ENCODE measurements at regions not wholly inside any gene's neighbourhood (a gene's known extent, or its start where the extent isn't known, plus 50 kb on each side); places are given as distances from the start of the nearest gene placed in this dataset.

DNA sequence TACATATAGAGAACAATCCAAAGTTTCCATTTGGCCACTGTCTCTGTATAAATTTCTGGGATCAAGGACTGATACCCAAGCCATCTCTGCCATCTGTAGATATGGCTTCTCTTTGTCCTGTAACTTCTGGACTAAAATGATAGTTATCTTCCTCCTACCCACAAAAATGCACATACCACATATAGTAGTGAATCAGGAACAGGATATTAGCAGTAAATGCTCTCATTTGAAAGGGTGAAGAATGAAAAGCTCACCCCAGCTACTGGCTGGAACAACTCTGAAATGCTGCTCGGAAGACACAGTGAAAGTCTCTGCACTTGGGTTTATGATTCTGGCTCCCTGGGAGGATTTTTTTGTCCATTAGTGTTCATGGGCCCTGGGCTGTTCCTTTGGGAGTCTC, 856.4 kb upstream of the LRRC4C start:
- Histone ChIP-seq H3K27ac (no peak overlapping the region), H3K4me3 (no peak overlapping the region), H3K4me1 (no peaks in the 10 kb centered on the region), H3K27me3 (no peaks in the 10 kb centered on the region), H3K9me3 (no peaks in the 10 kb centered on the region), H3K36me3 (no peaks in the 10 kb centered on the region)
- no peak for ATAC-seq
- TF ChIP-seq, protein P1, sequence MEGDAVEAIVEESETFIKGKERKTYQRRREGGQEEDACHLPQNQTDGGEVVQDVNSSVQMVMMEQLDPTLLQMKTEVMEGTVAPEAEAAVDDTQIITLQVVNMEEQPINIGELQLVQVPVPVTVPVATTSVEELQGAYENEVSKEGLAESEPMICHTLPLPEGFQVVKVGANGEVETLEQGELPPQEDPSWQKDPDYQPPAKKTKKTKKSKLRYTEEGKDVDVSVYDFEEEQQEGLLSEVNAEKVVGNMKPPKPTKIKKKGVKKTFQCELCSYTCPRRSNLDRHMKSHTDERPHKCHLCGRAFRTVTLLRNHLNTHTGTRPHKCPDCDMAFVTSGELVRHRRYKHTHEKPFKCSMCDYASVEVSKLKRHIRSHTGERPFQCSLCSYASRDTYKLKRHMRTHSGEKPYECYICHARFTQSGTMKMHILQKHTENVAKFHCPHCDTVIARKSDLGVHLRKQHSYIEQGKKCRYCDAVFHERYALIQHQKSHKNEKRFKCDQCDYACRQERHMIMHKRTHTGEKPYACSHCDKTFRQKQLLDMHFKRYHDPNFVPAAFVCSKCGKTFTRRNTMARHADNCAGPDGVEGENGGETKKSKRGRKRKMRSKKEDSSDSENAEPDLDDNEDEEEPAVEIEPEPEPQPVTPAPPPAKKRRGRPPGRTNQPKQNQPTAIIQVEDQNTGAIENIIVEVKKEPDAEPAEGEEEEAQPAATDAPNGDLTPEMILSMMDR (IDR thresholded peaks at IDR 0.05), result no peak
- TF ChIP-seq POLR2AphosphoS5 (IDR thresholded peaks at IDR 0.05) (no peak), POLR2A (IDR thresholded peaks at IDR 0.05) (no peak), EP300 (IDR thresholded peaks at IDR 0.05) (no peak)
- 79 to 80% methylated on average over 1 of the region's 1 CpG for WGBS, 2 donors (ENCODE audit: low coverage in 1 of 2)

DNA sequence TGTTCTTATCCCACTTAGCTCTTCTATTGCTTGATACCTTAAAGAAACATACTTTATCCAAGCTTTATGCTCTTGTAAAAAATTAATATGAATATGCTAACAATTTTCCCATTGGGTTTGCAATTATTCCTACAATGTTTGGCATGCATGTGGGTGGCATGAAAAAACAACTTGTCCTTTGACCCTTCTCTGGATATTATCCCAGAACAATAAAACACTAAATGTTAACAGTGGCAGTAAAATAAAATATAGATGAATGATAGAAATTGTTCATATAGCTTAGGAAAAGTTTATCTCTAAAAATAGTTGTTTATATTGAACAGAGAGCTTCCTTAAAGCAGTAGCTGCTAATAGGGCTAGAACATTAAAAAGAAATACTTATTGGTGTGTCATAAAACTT, 860.5 kb upstream of the LRRC4C start:
- Histone ChIP-seq H3K27ac (no peak overlapping the region), H3K36me3 (no peaks in the 10 kb centered on the region), H3K4me1 (no peaks in the 10 kb centered on the region), H3K9me3 (no peaks in the 10 kb centered on the region), H3K4me3 (no peak overlapping the region), H3K27me3 (no peaks in the 10 kb centered on the region)
- no peak for ATAC-seq
- TF ChIP-seq POLR2AphosphoS5 (IDR thresholded peaks at IDR 0.05) (no peak), EP300 (IDR thresholded peaks at IDR 0.05) (no peak), POLR2A (IDR thresholded peaks at IDR 0.05) (no peak)
- TF ChIP-seq, protein P1 (IDR thresholded peaks at IDR 0.05), result no peak

DNA sequence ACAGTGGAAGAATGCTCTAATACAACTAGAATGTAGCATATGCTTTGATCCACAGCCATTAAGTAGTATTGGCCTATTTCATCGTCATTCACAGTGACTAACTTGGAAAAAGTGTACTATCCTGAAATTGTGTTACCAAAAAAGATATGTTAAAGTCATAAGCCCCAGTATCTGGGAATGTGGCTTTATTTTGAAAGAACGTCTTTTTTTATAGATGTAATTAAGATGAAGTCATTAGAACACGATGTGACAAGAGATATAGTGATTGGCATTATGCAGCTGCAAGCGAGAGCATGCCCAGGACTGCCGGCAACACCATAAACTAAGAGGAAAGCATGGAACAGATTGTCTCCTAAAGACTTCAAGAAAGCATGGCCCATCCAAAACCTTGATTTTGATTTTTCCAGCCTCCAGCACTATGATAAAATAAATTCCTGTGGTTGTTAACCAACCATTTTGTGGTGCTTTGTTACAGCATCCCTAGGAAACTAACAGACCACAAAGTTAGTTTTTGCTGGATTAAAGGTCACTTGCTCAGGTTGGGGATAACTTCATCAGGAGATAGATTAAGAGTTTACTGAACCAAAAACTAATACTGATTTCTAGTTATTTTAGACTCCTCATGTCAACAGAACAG, 870.6 kb upstream of the LRRC4C start:
- Histone ChIP-seq H3K9me3 (peaks cover 0 to 21% (median 0%) of the 10 kb centered on the region in 3 donors), H3K27me3 (no peaks in the 10 kb centered on the region), H3K4me3 (no peak overlapping the region), H3K36me3 (no peaks in the 10 kb centered on the region), H3K27ac (no peak overlapping the region), H3K4me1 (no peaks in the 10 kb centered on the region)
- TF ChIP-seq POLR2AphosphoS5 (IDR thresholded peaks at IDR 0.05) (no peak), EP300 (IDR thresholded peaks at IDR 0.05) (no peak), POLR2A (IDR thresholded peaks at IDR 0.05) (no peak)
- TF ChIP-seq, protein P1 (IDR thresholded peaks at IDR 0.05), result no peak
- WGBS, 2 donors (ENCODE audit: low coverage in 1 of 2), result 49 to 58% methylated on average over 5 of the region's 5 CpGs
- no peak for ATAC-seq

DNA sequence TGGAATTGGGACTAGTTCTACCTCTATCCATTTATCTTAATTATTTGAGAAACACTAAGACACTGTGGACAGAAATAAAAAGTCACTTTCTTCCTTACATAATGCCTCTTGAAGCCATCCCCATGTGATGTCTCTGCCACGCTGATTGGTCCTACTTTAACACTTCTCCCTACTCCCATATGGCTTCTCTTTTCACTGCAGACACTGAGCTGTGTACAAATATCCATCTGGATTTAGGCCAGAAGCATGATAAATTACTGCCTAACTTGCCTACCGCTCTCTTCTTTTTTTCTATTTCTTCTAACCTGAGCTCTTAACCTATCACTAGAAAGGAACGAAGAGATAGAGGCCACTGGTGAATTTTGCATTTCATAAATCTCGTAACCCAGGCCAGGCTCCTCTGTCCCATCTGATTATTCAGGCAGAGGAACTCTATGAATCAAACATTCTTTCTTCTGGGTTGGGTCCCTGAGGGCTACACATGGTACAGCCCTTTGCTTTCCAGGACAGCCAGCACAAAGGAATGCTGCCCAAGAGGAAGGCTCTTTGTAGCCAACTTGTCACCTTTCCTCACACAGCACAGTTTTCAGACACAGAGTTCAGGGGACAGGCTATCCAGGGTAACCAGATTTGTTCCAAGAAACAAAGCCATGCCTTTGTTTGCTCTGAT, 878.5 kb upstream of the LRRC4C start:
- no peak overlapping the region for H3K4me3 ChIP-seq
- peaks cover 0 to 15% (median 0%) of the 10 kb centered on the region in 3 donors for H3K9me3 ChIP-seq
- WGBS, 2 donors (ENCODE audit: low coverage in 1 of 2), result 60 to 64% methylated on average over 4 of the region's 4 CpGs
- no peak for ATAC-seq
- H3K36me3 ChIP-seq, result no peaks in the 10 kb centered on the region
- TF ChIP-seq, protein P1 (IDR thresholded peaks at IDR 0.05), result no peak
- no peak for TF ChIP-seq EP300 (IDR thresholded peaks at IDR 0.05)
- no peak for TF ChIP-seq POLR2AphosphoS5 (IDR thresholded peaks at IDR 0.05)
- no peak for TF ChIP-seq POLR2A (IDR thresholded peaks at IDR 0.05)
- no peak overlapping the region for H3K27ac ChIP-seq
- H3K27me3 ChIP-seq, result no peaks in the 10 kb centered on the region
- H3K4me1 ChIP-seq, result no peaks in the 10 kb centered on the region

DNA sequence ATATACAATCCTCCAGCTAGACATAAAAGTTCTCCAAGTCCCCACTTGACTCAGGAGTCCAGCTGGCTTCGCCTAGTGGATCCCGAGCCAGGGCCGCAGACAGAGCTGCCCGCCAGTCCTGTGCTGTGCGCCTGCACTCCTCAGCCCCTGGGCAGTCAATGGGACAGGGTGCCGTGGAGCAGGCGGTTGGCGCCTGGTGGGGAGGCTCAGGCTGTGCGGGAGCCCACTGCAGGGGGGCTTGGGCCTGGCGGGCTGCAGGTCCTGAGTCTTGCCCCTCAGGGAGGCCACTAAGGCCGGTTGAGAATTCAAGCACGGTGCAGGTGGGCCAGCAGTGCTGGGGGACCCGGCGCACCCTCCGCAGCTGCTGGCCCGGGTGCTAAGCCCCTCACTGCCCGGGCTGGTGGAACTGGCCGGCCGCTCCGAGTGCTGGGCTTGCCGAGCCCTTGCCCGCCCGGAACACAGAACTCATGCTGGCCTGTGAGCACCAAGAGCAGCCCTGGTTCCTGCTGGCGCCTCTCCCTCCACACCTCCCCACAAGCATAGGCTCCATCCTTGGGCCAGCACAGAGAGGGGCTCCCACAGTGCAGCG, 884.8 kb upstream of the LRRC4C start:
- no peak for TF ChIP-seq POLR2A (IDR thresholded peaks at IDR 0.05)
- TF ChIP-seq POLR2AphosphoS5 (IDR thresholded peaks at IDR 0.05), result no peak
- TF ChIP-seq EP300 (IDR thresholded peaks at IDR 0.05), result no peak
- TF ChIP-seq, protein P1 (IDR thresholded peaks at IDR 0.05), result no peak
- Histone ChIP-seq H3K9me3 (peaks cover 0 to 9% (median 0%) of the 10 kb centered on the region in 3 donors), H3K27me3 (no peaks in the 10 kb centered on the region), H3K36me3 (no peaks in the 10 kb centered on the region), H3K4me3 (no peak overlapping the region), H3K4me1 (no peaks in the 10 kb centered on the region), H3K27ac (no peak overlapping the region)
- WGBS, 2 donors (ENCODE audit: low coverage in 1 of 2), result no CpG with 5 or more reads among the region's 25 CpGs
- ATAC-seq, result no peak

Data from gastroesophageal sphincter (tissue), 4 donors.